ENCODE measurements at regions not wholly inside any gene's neighbourhood (a gene's known extent, or its start where the extent isn't known, plus 50 kb on each side); places are given as distances from the start of the nearest gene placed in this dataset.
"Not testable (repeated sequence)": the region's sequence is repeated elsewhere in the genome, so short reads cannot be mapped to it uniquely, and the experiment has no call there.

- Histone ChIP-seq H3K27ac (ENCODE audit: low read depth, low read length) (no peak overlapping the region), H3K27me3 (ENCODE audit: control insufficient read depth, insufficient read depth, low read length) (no peaks in the 10 kb centered on the region; the same call in 1 of the 2 replicates), H3K4me1 (ENCODE audit: control insufficient read depth, insufficient read depth, low read length) (peaks cover 21% of the 10 kb centered on the region), H3K4me3 (ENCODE audit: low read depth, low read length) (no peak overlapping the region), H3K36me3 (ENCODE audit: control insufficient read depth, insufficient read depth, low read length) (peaks cover 29% of the 10 kb centered on the region), H3K9me3 (ENCODE audit: control insufficient read depth, insufficient read depth, low read depth, low read length) (no peaks in the 10 kb centered on the region), H3K9ac (ENCODE audit: low read length) (no peak overlapping the region)
These were observed 276.9 kb upstream of the SLC16A7 start for GRCh38 chr12:59318940-59319339.

GRCh38 chr12:59317598-59317997, 278.2 kb upstream of the SLC16A7 start:
- Histone ChIP-seq H3K27ac (ENCODE audit: low read depth, low read length) (no peak overlapping the region), H3K9ac (ENCODE audit: low read length) (no peak overlapping the region), H3K36me3 (ENCODE audit: control insufficient read depth, insufficient read depth, low read length) (peaks cover 22% of the 10 kb centered on the region), H3K27me3 (ENCODE audit: control insufficient read depth, insufficient read depth, low read length) (no peaks in the 10 kb centered on the region; the same call in 1 of the 2 replicates), H3K4me3 (ENCODE audit: low read depth, low read length) (no peak overlapping the region), H3K9me3 (ENCODE audit: control insufficient read depth, insufficient read depth, low read depth, low read length) (peaks cover 1% of the 10 kb centered on the region; the same call in 1 of the 2 replicates), H3K4me1 (ENCODE audit: control insufficient read depth, insufficient read depth, low read length) (peaks cover 17% of the 10 kb centered on the region)

GRCh38 chr12:59316938-59317337, 278.9 kb upstream of the SLC16A7 start:
- Histone ChIP-seq H3K4me1 (ENCODE audit: control insufficient read depth, insufficient read depth, low read length) (peaks cover 10% of the 10 kb centered on the region; the same call in 1 of the 2 replicates), H3K9me3 (ENCODE audit: control insufficient read depth, insufficient read depth, low read depth, low read length) (peaks cover 8% of the 10 kb centered on the region; the same call in 1 of the 2 replicates), H3K4me3 (ENCODE audit: low read depth, low read length) (no peak overlapping the region)

GRCh38 chr12:59316354-59316753, 279.5 kb upstream of the SLC16A7 start:
- not testable (repeated sequence) for H3K9ac ChIP-seq (ENCODE audit: low read length); H3K4me3 ChIP-seq (ENCODE audit: low read depth, low read length); H3K36me3 ChIP-seq (ENCODE audit: control insufficient read depth, insufficient read depth, low read length); H3K4me1 ChIP-seq (ENCODE audit: control insufficient read depth, insufficient read depth, low read length); H3K27me3 ChIP-seq (ENCODE audit: control insufficient read depth, insufficient read depth, low read length); H3K27ac ChIP-seq (ENCODE audit: low read depth, low read length)
- peaks cover 13% of the 10 kb centered on the region; the same call in 1 of the 2 replicates for H3K9me3 ChIP-seq (ENCODE audit: control insufficient read depth, insufficient read depth, low read depth, low read length)

More at GRCh38 chr12:59316938-59317337, 278.9 kb upstream of the SLC16A7 start:
- Histone ChIP-seq H3K27ac (ENCODE audit: low read depth, low read length) (no peak overlapping the region), H3K36me3 (ENCODE audit: control insufficient read depth, insufficient read depth, low read length) (peaks cover 15% of the 10 kb centered on the region), H3K9ac (ENCODE audit: low read length) (no peak overlapping the region), H3K27me3 (ENCODE audit: control insufficient read depth, insufficient read depth, low read length) (no peaks in the 10 kb centered on the region; the same call in 1 of the 2 replicates)

GRCh38 chr12:59314209-59314608, 281.6 kb upstream of the SLC16A7 start:
- Histone ChIP-seq H3K4me1 (ENCODE audit: control insufficient read depth, insufficient read depth, low read length) (peaks cover 9% of the 10 kb centered on the region; the same call in 1 of the 2 replicates), H3K4me3 (ENCODE audit: low read depth, low read length) (no peak overlapping the region), H3K9me3 (ENCODE audit: control insufficient read depth, insufficient read depth, low read depth, low read length) (peaks cover 22% of the 10 kb centered on the region; the same call in 1 of the 2 replicates), H3K27ac (ENCODE audit: low read depth, low read length) (no peak overlapping the region), H3K36me3 (ENCODE audit: control insufficient read depth, insufficient read depth, low read length) (no peaks in the 10 kb centered on the region), H3K9ac (ENCODE audit: low read length) (no peak overlapping the region), H3K27me3 (ENCODE audit: control insufficient read depth, insufficient read depth, low read length) (no peaks in the 10 kb centered on the region; the same call in 1 of the 2 replicates)

- H3K9ac ChIP-seq (ENCODE audit: low read length): no peak overlapping the region
These were observed 291.6 kb upstream of the SLC16A7 start for GRCh38 chr12:59304077-59304721.

GRCh38 chr12:59298296-59298695, 297.5 kb upstream of the SLC16A7 start:
- Histone ChIP-seq H3K36me3 (ENCODE audit: control insufficient read depth, insufficient read depth, low read length) (no peaks in the 10 kb centered on the region), H3K27me3 (ENCODE audit: control insufficient read depth, insufficient read depth, low read length) (no peaks in the 10 kb centered on the region), H3K27ac (ENCODE audit: low read depth, low read length) (no peak overlapping the region)

More at GRCh38 chr12:59304077-59304721, 291.6 kb upstream of the SLC16A7 start:
- Histone ChIP-seq H3K27ac (ENCODE audit: low read depth, low read length) (no peak overlapping the region), H3K9me3 (ENCODE audit: control insufficient read depth, insufficient read depth, low read depth, low read length) (no peaks in the 10 kb centered on the region), H3K36me3 (ENCODE audit: control insufficient read depth, insufficient read depth, low read length) (no peaks in the 10 kb centered on the region), H3K27me3 (ENCODE audit: control insufficient read depth, insufficient read depth, low read length) (no peaks in the 10 kb centered on the region), H3K4me1 (ENCODE audit: control insufficient read depth, insufficient read depth, low read length) (no peaks in the 10 kb centered on the region), H3K4me3 (ENCODE audit: low read depth, low read length) (no peak overlapping the region)

GRCh38 chr12:59294221-59294620, 301.6 kb upstream of the SLC16A7 start:
- Histone ChIP-seq H3K4me3 (ENCODE audit: low read depth, low read length) (no peak overlapping the region), H3K27me3 (ENCODE audit: control insufficient read depth, insufficient read depth, low read length) (no peaks in the 10 kb centered on the region), H3K9me3 (ENCODE audit: control insufficient read depth, insufficient read depth, low read depth, low read length) (peaks cover 2% of the 10 kb centered on the region; the same call in 1 of the 2 replicates), H3K36me3 (ENCODE audit: control insufficient read depth, insufficient read depth, low read length) (no peaks in the 10 kb centered on the region), H3K27ac (ENCODE audit: low read depth, low read length) (no peak overlapping the region), H3K9ac (ENCODE audit: low read length) (no peak overlapping the region), H3K4me1 (ENCODE audit: control insufficient read depth, insufficient read depth, low read length) (peaks cover 5% of the 10 kb centered on the region; the same call in 1 of the 2 replicates)

More at GRCh38 chr12:59298296-59298695, 297.5 kb upstream of the SLC16A7 start:
- Histone ChIP-seq H3K4me1 (ENCODE audit: control insufficient read depth, insufficient read depth, low read length) (no peaks in the 10 kb centered on the region), H3K9ac (ENCODE audit: low read length) (no peak overlapping the region), H3K4me3 (ENCODE audit: low read depth, low read length) (no peak overlapping the region), H3K9me3 (ENCODE audit: control insufficient read depth, insufficient read depth, low read depth, low read length) (peaks cover 2% of the 10 kb centered on the region; the same call in 1 of the 2 replicates)

GRCh38 chr12:59282999-59283398, 312.8 kb upstream of the SLC16A7 start:
- H3K9ac ChIP-seq (ENCODE audit: low read length): no peak overlapping the region
- no peaks in the 10 kb centered on the region for H3K27me3 ChIP-seq (ENCODE audit: control insufficient read depth, insufficient read depth, low read length)
- no peaks in the 10 kb centered on the region for H3K36me3 ChIP-seq (ENCODE audit: control insufficient read depth, insufficient read depth, low read length)
- no peak overlapping the region for H3K27ac ChIP-seq (ENCODE audit: low read depth, low read length)
- H3K4me1 ChIP-seq (ENCODE audit: control insufficient read depth, insufficient read depth, low read length): peaks cover 7% of the 10 kb centered on the region; the same call in 1 of the 2 replicates
- no peak overlapping the region for H3K4me3 ChIP-seq (ENCODE audit: low read depth, low read length)
- no peaks in the 10 kb centered on the region for H3K9me3 ChIP-seq (ENCODE audit: control insufficient read depth, insufficient read depth, low read depth, low read length)

- not testable (repeated sequence) for H3K9ac ChIP-seq (ENCODE audit: low read length); H3K4me1 ChIP-seq (ENCODE audit: control insufficient read depth, insufficient read depth, low read length); H3K27me3 ChIP-seq (ENCODE audit: control insufficient read depth, insufficient read depth, low read length); H3K27ac ChIP-seq (ENCODE audit: low read depth, low read length); H3K36me3 ChIP-seq (ENCODE audit: control insufficient read depth, insufficient read depth, low read length); H3K4me3 ChIP-seq (ENCODE audit: low read depth, low read length); H3K9me3 ChIP-seq (ENCODE audit: control insufficient read depth, insufficient read depth, low read depth, low read length)
These were observed 322.3 kb upstream of the SLC16A7 start for GRCh38 chr12:59273561-59273960.

GRCh38 chr12:59268295-59268809, 327.5 kb upstream of the SLC16A7 start:
- Histone ChIP-seq H3K27me3 (ENCODE audit: control insufficient read depth, insufficient read depth, low read length) (no peaks in the 10 kb centered on the region), H3K36me3 (ENCODE audit: control insufficient read depth, insufficient read depth, low read length) (no peaks in the 10 kb centered on the region), H3K9me3 (ENCODE audit: control insufficient read depth, insufficient read depth, low read depth, low read length) (no peaks in the 10 kb centered on the region), H3K4me1 (ENCODE audit: control insufficient read depth, insufficient read depth, low read length) (no peaks in the 10 kb centered on the region), H3K4me3 (ENCODE audit: low read depth, low read length) (no peak overlapping the region), H3K9ac (ENCODE audit: low read length) (no peak overlapping the region), H3K27ac (ENCODE audit: low read depth, low read length) (no peak overlapping the region)
